GM21723 (cell line): ENCODE measurements at regions not wholly inside any gene's neighbourhood (a gene's known extent, or its start where the extent isn't known, plus 50 kb on each side); places are given as distances from the start of the nearest gene placed in this dataset.
"Not testable (repeated sequence)": the region's sequence is repeated elsewhere in the genome, so short reads cannot be mapped to it uniquely, and the experiment has no call there.

Source experiments
- ATAC-seq: cut with Tn5 transposase; IDR thresholded peaks from one replicate; pipeline ENCODE4 v1.9.1; 2021; ENCODE audit warnings: mild to moderate bottlenecking, moderate library complexity; ENCODE audit not compliant: unreplicated experiment

GRCh38 chr9:26262421-26263107, 584.3 kb upstream of the TUSC1 start:
- no peak for ATAC-seq

DNA sequence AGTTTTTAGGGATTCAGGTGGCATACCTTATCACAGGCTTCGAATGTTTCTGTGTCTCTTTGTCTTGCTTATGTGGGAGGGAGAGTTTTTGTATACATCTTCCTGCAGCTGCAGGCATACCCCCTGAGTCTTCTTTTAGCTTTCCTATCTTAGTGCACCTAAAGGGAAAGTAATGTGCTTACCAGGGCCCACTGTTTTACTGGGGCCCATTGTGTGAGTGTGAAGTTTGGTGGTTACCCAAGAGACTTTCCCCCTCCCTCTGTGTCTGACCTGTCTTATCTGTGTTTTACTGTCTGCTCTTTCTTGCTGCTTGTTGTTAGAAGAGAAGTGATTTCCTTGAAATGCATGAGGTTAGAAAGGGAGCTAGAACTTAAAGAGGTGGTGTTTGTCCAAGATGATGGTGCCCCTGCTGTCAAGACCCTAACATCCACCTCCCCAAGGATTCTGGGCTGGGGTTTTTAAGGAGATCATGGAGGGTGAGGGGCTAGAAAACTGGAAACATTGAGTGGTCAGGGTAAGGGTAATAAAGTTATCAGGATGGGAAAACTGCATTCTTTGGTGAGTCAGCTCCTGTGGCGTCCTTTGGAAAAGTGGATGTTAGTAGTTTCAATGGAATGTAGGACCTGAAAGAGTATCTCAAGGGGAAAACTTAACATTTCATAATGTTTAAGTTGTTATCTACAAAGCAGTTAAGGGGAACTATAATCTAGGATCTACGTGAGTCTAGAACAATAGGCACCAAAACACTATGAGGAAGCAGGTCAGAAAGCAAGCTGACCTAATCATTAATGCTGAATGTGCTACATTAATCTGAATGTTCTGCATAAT, 583.5 kb upstream of the TUSC1 start:
- ATAC-seq = no peak

DNA sequence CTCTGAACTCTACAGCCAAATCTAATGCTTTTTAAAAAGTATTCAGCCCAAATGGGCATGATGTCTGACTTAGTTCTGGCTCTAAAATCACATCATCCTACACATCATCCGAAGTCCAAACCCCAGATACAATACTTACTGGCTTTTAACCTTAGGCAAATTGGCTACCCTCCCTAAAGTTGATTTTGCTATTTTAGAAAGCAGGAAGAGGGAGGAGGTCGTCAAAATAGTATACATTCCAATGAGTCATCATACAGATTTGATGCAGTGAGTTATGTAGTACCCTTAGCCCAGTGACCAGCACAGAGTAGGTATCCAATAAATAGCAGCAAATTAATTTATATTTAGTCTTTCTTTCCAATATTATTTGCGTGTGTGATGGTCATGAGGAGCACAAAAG, 582.0 kb upstream of the TUSC1 start:
- no peak for ATAC-seq

GRCh38 chr9:26247861-26248260, 569.6 kb upstream of the TUSC1 start:
- no peak for ATAC-seq

DNA sequence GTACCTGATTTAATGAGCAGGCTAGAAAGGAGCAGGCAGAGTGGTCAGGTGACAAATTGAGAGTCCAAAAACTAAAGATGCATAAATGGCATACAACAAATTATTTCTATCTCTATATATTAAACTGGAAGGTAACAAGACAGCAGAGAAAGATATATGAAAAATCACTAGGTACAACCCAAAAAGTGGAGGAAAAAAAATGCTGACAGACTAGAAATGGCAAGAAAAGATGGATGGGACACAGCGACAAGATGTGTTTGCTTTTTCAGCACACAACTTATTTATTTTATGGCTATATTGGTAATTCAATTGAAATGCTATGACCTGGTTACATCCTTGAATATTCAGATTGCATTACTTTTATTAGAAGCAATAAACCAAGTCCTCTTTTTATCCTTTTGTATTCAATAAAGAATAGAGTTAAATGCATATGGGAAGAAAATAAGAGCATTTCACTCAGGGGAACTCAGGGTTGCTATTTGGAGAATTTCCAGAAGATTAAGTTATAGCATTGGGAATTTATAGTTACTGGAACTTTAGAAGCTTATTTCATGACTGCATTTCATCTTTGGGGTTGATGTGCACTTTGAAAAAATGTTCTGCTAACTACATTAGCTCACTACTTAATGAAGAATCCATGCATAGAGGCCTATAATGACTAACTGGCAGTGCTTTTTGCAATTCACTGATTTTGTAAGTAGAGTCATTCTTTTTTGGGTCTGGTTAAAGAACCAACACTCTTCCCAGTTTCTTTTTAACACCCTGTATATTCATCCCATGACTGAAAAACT, 566.6 kb upstream of the TUSC1 start:
- ATAC-seq = no peak

DNA sequence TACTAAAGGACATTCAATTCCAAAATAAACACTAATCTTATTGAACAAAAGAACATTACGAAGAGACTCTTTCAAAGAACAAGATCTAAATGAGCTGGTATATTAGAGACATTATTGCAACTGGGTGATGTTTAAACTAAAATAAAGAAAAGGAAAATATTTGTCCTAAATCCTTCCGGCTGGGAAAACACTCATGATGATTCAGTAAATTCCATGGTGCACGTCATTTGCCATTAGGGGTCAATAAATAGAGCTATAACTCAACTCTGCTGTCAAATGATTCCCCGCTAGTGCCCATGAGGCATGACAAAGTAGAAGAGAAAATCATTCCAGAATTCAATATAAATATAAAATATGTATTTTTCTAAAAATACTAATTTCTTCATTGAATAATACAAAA, 565.5 kb upstream of the TUSC1 start:
- ATAC-seq = no peak

- ATAC-seq = no peak
Measured at GRCh38 chr9:26243029-26243697, 564.9 kb upstream of the TUSC1 start.

GRCh38 chr9:26240020-26240419, 561.8 kb upstream of the TUSC1 start:
- no peak for ATAC-seq

GRCh38 chr9:26237256-26237655, 559.0 kb upstream of the TUSC1 start:
- ATAC-seq = no peak

DNA sequence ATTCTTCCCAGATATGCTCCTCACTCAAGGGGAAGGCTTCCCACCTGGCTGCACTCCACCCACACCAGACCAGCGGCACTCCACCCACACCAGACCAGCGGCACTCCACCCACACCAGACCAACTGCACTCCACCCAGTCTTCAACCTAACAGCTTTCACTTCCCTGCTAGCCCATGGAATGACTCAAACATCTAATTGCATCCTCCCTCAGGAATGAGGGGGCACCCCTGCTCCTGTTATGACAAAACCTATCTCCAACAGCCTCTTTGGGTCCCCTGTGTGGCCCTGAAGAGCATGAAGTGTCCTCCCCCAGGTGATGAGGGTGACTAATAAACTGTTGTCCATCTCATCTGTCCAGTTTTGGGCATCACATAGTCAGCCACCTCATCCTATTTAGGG, 556.6 kb upstream of the TUSC1 start:
- no peak for ATAC-seq

GRCh38 chr9:26231391-26231790, 553.1 kb upstream of the TUSC1 start:
- no peak for ATAC-seq

DNA sequence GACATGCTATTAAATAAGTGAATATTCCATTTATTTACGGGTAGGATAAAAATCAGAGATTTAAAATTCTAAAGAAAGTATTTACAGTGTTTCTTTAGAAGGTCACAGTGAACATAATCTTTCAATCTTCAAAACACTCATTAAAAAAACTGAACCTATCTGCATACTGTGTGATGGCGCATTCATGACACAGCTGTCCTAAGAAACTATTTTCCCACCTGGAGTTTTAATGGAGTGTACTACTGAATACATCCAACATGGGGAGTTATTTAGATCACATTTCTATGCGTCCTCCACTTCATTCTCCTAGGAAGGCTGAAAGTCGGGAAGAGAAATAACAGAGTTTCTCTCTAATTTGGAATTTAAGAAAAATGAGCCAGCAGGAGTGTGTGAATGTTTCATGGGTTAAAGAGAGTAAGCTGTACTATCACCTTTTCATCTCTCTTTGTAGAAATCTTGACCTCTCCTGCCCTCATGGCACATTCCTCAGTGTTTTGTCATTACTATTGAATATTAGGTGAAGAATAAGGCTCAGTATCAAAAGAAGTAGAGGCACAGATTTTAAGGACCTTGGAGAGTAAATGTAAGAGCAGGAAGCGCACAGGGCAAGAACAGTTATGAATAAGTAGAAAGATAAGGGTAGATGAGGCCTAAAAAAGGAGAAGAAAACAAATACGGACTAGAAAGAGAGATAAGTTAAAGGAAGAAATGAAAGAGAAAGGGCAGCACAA, 551.2 kb upstream of the TUSC1 start:
- no peak for ATAC-seq

- no peak for ATAC-seq
Measured at GRCh38 chr9:26228273-26228672, 550.0 kb upstream of the TUSC1 start.

DNA sequence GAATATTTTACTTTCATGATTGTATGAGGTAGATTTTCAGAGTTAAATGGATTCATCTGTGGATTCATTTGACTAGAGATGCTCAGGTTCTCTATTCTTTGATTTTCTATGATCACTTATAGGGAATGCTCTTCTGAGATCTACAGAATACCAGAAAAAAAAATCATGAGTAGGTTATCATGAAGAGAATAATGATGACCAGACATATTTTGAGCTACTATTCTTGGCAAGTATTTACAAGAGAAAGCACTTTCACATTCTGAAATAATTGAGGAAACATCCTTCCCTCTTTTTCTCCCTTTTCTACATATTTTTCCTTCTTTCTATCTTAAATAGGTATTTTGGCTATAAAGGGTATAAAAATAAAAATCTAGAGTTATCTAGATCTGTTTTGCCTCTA, 543.0 kb upstream of the TUSC1 start:
- ATAC-seq = no peak

GRCh38 chr9:26220367-26220766, 542.1 kb upstream of the TUSC1 start:
- no peak for ATAC-seq

GRCh38 chr9:26219961-26220360, 541.7 kb upstream of the TUSC1 start:
- no peak for ATAC-seq

DNA sequence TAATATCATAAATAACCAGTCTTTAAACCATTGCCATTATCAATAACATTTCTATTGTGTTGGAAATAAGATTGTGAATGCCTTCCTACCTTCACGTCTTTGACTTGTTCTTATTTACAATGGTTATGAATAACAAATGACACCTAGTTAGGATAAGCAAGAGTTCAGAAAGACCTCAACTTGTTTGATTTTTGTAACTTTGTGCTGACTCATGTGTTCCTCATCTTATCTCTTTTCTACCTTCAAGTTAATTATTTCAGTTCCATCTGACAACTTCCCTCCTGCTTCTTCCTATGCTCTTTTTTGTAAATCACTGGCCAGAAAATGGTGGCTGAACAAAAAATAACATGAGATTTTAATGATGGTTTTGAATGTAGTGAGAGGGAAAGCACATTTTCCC, 538.5 kb upstream of the TUSC1 start:
- no peak for ATAC-seq

DNA sequence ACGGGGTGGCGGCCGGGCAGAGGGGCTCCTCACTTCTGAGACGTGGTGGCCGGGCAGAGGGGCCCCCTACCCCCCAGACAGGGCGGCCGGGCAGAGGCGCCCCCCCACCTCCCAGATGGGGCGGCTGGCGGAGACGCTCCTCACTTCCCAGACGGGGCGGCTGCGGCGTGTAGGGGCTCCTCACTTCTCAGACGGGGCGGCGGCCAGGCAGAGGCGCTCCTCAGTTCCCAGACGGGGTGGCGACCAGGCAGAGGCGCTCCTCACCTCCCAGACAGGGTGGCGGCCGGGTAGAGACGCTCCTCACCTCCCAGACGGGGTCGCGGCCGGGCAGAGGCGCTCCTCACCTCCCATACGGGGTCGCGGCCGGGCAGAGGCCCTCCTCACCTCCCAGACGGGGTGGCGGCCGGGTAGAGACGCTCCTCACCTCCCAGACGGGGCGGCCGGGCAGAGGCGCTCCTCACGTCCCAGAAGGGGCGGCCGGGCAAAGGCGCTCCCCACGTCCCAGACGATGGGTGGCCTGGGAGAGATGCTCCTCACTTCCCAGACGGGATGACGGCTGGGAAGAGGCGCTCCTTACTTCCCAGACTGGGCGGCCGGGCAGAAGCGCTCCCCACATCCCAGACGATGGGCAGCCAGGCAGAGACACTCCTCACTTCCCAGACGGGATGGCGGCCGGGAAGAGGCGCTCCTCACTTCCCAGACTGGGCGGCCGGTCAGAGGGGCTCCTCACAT, 536.6 kb upstream of the TUSC1 start:
- ATAC-seq = not testable (repeated sequence)

GRCh38 chr9:26210338-26210851, 532.2 kb upstream of the TUSC1 start:
- no peak for ATAC-seq

- ATAC-seq = no peak
Measured at GRCh38 chr9:26205261-26205660, 527.0 kb upstream of the TUSC1 start.
